Inferior parietal cortex (tissue), 1 donor: ENCODE measurements at regions not wholly inside any gene's neighbourhood (a gene's known extent, or its start where the extent isn't known, plus 50 kb on each side); places are given as distances from the start of the nearest gene placed in this dataset.
A peak's percentile ranks its signal among the peaks of the same experiment; 100 is the strongest.

Source experiments
- DNase-seq: peaks from one replicate; pipeline ENCODE4 v3.0.0-alpha.2; 2016; ENCODE audit errors: extremely low spot score

- DNase-seq: no peak
Measured at GRCh38 chr9:12094046-12094445, 599.1 kb upstream of the TYRP1 start.

- no peak for DNase-seq
Measured at GRCh38 chr9:12095931-12096330, 597.3 kb upstream of the TYRP1 start.

- no peak for DNase-seq
Measured at GRCh38 chr9:12133416-12133815, 559.8 kb upstream of the TYRP1 start.

DNA sequence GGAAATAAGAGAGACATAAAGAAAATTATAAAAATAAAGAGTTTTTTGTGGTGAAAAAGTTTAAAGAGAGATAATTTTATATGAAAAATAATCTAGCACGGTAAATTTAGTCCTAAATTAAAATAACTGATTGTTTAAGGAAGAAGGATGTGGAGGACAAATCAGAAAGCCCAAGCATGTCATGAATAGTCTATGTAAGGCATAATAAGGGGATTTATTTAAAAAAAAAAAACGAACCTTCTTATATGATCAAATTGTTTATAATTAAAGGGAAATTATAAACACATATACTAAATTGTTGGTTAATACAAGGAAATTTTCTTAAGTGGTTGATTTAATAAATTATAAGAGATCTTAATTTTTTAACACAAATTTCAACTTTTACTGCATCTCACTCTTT lies 551.8 kb upstream of the TYRP1 start:
- DNase-seq: no peak

GRCh38 chr9:12155401-12156134 lies 537.6 kb upstream of the TYRP1 start:
- no peak for DNase-seq

DNA sequence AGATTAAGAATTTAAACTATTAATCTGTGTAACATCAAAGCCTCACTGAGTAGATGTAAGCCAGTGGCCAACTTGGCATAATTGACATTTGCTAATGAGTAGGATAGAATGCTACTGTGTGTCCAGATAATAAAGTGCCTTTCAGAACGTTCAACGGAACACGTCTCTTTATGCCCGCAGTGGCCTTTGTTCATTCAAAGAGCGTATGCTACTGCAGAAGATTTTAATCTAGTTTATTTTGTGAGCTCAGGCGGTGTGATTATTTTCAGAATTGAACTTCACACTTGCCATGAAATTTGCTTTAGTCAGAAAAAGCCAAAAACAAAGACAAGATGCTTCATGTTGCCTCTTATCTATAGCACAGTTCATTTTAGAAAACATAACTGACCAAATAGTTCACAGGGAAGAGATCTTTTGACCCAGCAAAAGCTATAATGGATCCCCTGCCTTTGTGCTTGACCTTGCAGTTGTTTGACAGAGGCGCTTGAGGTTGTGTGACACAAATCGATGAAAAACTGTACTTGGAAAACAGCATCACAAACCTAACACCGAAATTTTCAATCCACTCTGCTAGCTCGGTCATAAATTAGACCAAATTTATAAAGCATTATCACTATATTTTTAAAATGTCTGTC lies 530.9 kb upstream of the TYRP1 start:
- DNase-seq: peak; percentile 9

GRCh38 chr9:12163723-12164458 lies 529.3 kb upstream of the TYRP1 start:
- no peak for DNase-seq

DNA sequence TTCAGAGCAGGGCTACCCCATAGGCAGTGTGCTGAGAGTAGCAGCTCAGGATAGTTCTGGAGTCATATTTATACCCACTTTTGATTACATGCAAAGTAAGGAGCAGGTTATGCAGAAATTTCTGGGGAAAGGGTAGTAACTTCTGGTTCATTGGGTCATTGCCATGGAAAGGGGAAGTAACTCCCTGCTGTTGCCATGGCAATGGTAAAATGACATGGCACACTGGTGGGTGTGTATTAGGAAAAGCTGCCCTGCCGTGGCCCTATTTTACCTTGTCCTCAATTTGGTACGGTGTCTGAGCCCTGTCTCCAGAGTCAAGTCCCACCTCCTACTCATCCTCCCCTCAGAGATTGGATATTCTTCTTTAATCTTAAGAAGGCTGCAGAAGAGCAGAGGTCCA lies 526.7 kb upstream of the TYRP1 start:
- DNase-seq: no peak

GRCh38 chr9:12170456-12170855 lies 522.7 kb upstream of the TYRP1 start:
- no peak for DNase-seq

DNA sequence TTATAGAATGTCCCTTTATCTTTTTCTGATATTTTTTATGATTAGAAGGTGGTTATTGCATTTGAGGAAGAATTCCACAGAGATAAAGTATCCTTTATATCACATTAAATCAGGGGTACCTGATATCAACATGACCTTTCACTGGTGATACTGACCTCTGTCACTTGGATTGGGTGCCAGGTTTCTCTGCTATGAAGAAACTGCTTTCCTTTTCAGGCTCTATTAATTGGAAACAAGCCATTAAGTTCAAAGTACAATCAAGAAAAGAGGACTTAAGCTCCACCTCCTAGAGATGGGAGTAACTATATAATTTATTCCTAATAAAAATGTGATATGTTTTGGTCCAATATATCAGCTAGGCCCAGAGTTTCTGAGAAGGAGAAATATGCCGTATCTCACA lies 514.6 kb upstream of the TYRP1 start:
- DNase-seq: no peak

GRCh38 chr9:12182806-12183205 lies 510.4 kb upstream of the TYRP1 start:
- no peak for DNase-seq

DNA sequence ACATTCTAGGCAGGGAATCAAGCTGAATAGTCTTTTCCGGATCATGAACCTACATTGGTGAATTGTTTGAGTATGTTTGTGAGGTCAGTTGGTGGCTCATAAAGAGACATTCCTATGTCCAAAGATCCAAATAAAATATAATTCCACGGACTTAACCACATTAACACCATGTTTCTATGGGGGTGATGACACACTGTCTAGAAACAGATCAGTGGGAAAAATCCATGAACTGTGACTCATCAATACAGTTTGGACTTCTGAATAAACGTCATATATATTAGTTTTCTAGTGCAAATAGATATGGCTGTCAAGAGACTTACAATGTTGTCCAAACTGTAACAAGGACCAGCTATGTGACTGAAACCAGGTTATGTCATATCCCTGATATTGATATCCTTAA lies 509.9 kb upstream of the TYRP1 start:
- no peak for DNase-seq

GRCh38 chr9:12185856-12186255 lies 507.3 kb upstream of the TYRP1 start:
- DNase-seq: no peak

- no peak for DNase-seq
Measured at GRCh38 chr9:12191630-12192029, 501.6 kb upstream of the TYRP1 start.

GRCh38 chr9:12194731-12195130 lies 498.5 kb upstream of the TYRP1 start:
- DNase-seq: no peak

DNA sequence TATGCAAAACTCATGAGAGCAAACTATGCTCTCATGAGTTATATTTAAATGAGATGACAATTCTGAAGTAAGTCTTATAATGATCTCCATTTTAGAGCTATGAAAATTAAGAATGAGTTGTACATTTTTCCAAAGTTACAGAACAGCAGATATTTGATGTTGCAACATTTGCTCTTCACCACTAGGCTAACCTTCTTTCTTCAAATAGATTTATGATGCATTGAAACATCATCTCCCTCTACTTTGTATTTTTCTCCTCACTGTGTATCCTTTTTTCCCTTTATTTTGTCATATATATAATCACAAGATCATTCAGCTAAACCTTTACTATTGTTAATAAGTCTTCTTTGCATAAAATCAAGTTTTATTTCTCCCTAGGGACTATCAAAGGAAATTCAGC lies 497.7 kb upstream of the TYRP1 start:
- no peak for DNase-seq

DNA sequence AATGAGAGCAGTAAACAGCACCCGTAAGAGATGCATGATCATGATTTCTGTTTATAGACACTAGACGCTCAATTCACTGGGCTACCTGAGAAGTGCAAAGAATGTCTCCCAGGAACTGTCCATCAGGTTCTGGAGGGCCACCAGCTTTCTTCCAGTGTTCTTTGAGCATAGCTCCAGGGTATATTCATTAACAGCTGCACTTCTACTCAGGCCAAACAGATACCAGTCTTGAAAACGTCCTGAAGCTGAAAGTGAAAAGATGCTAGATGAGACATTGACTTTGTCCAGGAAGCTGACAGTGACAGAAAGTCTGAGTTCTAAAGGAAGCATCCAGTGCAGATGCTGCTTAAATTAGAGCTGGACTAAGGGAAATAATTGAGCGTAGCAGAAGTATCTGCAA lies 488.7 kb upstream of the TYRP1 start:
- DNase-seq: no peak

- DNase-seq: no peak
Measured at GRCh38 chr9:12212860-12213259, 480.3 kb upstream of the TYRP1 start.

GRCh38 chr9:12221470-12221869 lies 471.7 kb upstream of the TYRP1 start:
- no peak for DNase-seq

- no peak for DNase-seq
Measured at GRCh38 chr9:12224449-12224848, 468.7 kb upstream of the TYRP1 start.

- no peak for DNase-seq
Measured at GRCh38 chr9:12230708-12231107, 462.5 kb upstream of the TYRP1 start.

DNA sequence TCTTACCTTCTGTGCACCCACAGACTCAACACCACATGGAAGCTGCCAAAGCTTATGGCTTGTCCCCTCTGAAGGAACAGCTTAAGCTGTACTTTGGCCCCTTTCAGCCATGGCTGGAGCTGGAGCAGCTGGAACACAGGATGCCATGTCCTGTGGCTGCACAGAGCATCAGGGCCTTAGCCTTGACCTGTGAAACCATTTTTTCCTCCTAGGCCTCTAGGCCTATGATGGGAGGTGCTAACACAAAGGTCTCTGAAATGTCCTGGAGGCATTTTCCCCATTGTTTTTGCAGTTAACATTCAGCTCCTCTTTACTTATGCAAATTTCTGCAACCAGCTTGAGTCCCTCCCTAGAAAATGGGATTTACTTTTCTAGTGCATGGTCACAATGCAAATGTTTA lies 461.4 kb upstream of the TYRP1 start:
- DNase-seq: no peak

- DNase-seq: no peak
Measured at GRCh38 chr9:12232836-12233235, 460.3 kb upstream of the TYRP1 start.
